GM19455 (cell line): ENCODE measurements at regions not wholly inside any gene's neighbourhood (a gene's known extent, or its start where the extent isn't known, plus 50 kb on each side); places are given as distances from the start of the nearest gene placed in this dataset.
"Not testable (repeated sequence)": the region's sequence is repeated elsewhere in the genome, so short reads cannot be mapped to it uniquely, and the experiment has no call there.

Experiments
- ATAC-seq: cut with Tn5 transposase; IDR thresholded peaks from one replicate; pipeline ENCODE4 v1.9.1; 2021; ENCODE audit not compliant: unreplicated experiment

DNA sequence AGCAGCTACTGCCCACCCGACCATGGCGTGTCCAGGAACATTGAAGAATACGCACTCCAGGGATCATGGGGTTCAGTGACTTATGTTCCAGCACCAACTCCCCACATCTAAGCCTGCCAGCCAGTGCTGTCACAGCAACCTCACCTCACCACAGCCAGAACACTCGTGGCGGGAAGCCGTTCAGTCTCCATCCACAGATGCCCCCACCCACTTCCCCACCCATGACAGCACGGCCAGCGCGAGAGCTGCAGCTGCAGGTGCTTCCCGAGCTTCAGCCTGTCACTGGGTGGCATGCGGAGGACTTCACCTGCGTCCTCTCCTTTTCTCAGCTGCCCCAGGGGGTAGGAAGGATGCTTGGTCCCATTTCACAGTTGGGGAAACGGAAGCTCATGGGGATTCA lies 50.3 kb downstream of the RBFOX3 start:
- no peak for ATAC-seq

- ATAC-seq: no peak
Observed at GRCh38 chr17:79559111-79559887, 51.6 kb downstream of the RBFOX3 start.

DNA sequence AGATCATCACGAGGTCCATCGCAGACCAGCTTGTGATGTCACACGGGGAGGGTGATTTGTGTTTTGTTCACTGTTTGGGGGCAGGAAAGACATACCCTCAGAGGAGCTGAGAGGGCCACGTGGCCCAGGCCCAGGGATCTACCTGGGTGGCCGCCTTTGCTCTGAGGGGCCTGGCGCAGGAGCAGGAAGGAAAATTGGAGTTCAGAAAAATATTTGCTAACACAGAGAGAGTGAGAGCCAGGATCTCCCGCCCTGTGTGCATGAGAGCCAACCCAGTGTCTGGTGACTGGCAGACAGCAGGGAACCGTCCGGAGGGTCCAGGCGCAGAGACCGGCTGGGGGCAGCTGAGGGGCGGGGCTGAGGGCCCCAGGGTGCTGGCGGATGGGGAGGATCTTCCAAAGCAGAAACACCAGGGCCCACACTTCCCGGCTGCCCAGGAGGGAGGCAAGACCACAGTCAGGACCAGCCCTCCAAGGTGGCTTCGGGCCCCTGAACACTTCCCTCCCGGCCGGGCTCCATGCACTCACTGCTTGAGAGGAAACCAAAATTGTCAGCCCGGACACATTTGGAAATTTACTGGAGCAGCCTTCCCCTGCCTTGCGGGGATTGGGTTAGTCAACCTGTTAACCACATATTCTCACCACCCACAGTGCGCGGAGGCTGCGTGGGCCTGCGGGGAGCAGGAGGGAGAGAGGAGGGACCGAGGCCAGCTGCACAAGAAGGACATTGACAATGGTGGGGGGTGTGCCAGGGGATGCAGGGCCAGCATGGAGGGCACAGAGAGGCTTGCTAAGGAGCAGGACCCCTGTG lies 52.6 kb downstream of the RBFOX3 start:
- no peak for ATAC-seq

GRCh38 chr17:79557276-79558090 lies 53.4 kb downstream of the RBFOX3 start:
- no peak for ATAC-seq

DNA sequence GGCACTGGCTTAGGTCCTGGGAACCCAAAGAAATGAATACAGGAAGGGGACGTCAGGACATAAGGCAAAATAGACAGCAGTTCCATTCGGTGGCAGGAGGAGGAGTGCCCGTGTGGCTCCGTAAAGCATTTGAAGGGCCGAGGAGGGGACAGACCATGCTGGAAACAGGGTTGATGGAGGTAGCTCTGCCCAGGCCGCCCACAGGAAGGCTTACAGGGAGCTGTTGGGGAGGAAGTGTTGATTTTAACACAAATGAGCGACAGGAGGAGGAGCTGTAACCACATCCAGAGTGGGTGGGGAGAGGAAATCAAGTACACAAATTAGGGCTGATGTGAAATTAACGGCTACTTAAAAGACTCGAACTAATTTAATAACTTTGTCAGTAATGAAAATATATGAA lies 54.6 kb downstream of the RBFOX3 start:
- no peak for ATAC-seq

GRCh38 chr17:79555543-79555942 lies 55.3 kb downstream of the RBFOX3 start:
- no peak for ATAC-seq

GRCh38 chr17:79554346-79554745 lies 56.5 kb downstream of the RBFOX3 start:
- ATAC-seq: not testable (repeated sequence)

DNA sequence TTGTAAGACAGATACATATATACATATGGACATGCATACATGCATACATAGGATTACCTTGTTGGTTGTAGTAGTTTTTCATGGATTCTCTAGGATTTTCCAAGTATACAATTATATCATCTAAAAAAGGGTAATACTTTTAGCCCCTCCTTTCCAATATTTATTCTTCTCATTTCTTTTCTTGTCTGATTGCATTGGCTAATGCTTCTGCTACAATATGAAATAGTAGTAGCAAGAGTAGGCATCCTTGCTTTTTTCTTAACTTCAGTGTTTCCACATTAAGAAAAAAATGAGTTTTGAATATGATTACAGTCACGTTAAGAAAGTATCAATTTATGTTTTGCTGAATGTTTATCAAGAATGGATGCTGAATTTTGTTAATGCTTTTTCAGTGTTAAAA lies 58.0 kb downstream of the RBFOX3 start:
- no peak for ATAC-seq

DNA sequence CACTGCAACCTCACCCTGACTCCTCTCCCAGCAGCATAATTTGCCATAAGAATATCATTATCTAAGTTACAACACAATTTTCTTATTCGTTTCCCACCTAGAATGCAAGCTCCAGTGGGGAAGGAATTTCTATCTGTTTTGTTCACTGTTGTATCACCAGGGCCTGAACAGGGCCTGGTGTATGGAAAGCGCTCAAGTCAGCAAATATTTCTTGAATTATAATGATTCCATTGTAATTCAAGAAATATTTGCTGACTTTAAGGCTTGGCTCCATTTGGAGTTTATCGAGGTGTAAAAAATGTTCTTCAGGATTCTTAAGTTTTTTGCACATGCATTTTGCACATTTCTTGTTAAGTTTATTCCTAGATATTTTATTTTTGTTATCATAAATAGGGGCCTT lies 58.4 kb downstream of the RBFOX3 start:
- ATAC-seq: no peak

- no peak for ATAC-seq
Observed at GRCh38 chr17:79549141-79549915, 61.5 kb downstream of the RBFOX3 start.

GRCh38 chr17:79548116-79548515 lies 62.7 kb downstream of the RBFOX3 start:
- no peak for ATAC-seq

GRCh38 chr17:79547586-79547985 lies 63.3 kb downstream of the RBFOX3 start:
- ATAC-seq: no peak

DNA sequence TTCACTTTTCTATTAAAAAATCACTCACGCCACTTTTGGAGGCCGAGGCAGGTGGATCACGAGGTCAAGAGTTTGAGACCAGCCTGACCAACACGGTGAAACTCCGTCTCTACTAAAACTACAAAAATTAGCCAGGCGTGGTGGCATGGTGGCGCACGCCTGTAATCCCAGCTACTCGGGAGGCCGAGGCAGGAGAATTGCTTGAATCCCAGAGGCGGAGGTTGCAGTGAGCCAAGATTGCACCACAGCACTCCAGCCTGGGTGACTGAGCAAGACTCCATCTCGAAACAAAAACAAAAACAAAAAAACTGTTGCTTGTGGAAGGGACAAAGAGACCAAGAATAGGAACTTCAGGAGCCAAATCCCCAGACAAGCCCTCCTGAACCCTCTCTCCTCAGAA lies 63.7 kb downstream of the RBFOX3 start:
- not testable (repeated sequence) for ATAC-seq

DNA sequence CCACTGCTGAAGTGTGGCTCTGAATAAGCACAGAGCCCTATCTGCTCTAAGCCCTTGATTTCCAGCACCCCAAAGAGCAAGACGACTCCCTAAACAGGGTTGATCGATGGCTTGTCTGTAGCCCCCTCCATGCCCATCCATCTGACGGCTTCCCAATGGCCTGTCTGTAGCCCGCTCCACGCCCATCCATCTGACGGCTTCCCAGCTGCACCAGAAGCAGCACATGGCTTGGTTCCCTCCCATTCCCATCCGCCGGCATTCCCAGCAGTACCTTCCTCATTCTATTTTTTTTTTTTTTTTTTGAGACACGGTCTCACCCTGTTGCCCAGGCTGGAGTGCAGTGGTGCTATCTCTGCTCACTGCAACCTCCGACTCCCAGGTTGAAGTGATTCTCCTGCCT lies 64.5 kb downstream of the RBFOX3 start:
- no peak for ATAC-seq

- no peak for ATAC-seq
Observed at GRCh38 chr17:79545251-79546005, 65.4 kb downstream of the RBFOX3 start.

- ATAC-seq: no peak
Observed at GRCh38 chr17:79544142-79544914, 66.5 kb downstream of the RBFOX3 start.

GRCh38 chr17:79543531-79543930 lies 67.3 kb downstream of the RBFOX3 start:
- no peak for ATAC-seq

DNA sequence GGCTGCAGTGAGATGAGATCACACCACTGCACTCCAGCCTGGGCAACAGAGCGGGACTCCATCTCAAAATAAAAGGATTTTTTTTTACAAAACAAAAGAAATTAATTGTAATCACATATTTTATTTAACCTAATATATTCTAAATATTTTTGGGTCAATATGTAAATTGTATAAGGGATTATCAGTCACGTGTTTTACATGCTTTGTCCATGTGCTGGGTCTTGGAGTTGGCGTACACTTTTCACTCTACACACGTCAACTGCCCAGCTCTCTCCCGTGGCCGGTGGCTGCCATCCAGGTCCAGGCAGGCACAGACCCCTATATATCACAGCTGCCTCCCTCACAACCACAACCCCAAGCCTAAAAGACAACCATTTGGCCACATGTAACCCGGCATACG lies 68.1 kb downstream of the RBFOX3 start:
- ATAC-seq: no peak
